ENCODE measurements at regions not wholly inside any gene's neighbourhood (a gene's known extent, or its start where the extent isn't known, plus 50 kb on each side); places are given as distances from the start of the nearest gene placed in this dataset.

DNA sequence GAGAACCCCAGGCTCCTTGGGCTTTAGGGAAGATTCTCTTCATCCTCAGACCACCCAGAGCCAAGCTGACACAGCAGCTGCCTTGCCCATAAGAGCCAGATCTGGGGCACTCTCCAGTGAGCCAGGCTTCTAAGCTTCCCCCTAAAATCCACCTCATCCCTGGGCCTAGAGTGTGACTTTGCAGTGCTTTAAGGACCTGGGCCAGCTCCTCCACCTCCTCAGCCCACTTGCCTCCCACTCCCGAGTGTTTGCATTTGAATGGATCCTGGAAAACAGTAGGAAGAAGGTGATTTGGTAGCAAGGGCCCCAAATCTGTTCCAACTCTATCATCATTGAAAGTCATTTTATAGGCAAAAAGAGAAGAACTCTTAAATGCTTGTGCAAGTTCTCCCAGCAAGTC is 108.7 kb upstream of the UBL3 start:
- Mint-ChIP-seq H3K36me3 (no peaks in the 10 kb centered on the region), H3K27ac (no peak overlapping the region), H3K4me1 (peaks cover 36% of the 10 kb centered on the region), H3K27me3 (no peaks in the 10 kb centered on the region), H3K4me3 (no peak overlapping the region), H3K9me3 (no peaks in the 10 kb centered on the region)

DNA sequence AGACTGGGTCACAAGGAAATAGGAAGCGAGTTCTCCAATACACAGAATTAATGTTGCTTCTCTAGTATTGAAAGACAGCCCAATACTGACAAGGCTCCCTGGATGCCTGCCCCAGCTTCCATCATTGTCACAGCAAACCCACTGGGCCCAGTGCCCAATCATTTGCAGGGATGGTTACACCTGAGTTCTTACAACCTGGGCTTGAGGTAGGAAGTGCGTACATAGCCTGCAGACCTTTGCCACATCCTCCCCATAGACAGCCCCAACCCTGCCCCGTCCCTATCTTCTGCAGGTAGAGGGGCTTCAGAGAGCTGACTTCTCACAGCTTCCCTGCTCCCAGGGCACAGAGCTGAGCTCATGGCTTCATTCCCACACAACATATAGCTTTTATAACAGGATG is 108.1 kb upstream of the UBL3 start:
- Mint-ChIP-seq H3K4me1 (peaks cover 42% of the 10 kb centered on the region), H3K27me3 (no peaks in the 10 kb centered on the region), H3K27ac (no peak overlapping the region), H3K36me3 (no peaks in the 10 kb centered on the region), H3K9me3 (no peaks in the 10 kb centered on the region), H3K4me3 (no peak overlapping the region)

DNA sequence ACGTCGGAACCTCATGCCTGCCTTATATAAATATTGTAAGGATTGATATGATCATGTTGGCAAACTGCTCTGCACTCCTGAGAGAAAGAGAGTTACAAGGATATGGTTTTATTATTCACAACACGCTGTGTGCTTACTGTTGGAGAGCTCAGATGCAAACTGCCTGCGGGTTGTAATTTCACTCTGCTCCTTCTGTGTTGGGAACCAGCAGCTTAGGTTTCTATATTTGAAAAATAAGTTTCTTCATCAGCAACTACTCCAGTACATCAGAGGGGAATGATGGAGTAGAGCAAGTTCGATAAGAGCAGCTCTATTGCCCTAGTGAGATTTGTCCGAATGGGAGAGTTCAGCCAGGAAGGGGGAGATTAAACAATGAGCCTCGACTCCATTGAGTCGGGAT is 106.9 kb upstream of the UBL3 start:
- H3K4me3 Mint-ChIP-seq = no peak overlapping the region
- H3K27ac Mint-ChIP-seq = no peak overlapping the region
- H3K9me3 Mint-ChIP-seq = no peaks in the 10 kb centered on the region
- H3K4me1 Mint-ChIP-seq = peaks cover 44% of the 10 kb centered on the region
- no peaks in the 10 kb centered on the region for H3K36me3 Mint-ChIP-seq
- no peaks in the 10 kb centered on the region for H3K27me3 Mint-ChIP-seq

DNA sequence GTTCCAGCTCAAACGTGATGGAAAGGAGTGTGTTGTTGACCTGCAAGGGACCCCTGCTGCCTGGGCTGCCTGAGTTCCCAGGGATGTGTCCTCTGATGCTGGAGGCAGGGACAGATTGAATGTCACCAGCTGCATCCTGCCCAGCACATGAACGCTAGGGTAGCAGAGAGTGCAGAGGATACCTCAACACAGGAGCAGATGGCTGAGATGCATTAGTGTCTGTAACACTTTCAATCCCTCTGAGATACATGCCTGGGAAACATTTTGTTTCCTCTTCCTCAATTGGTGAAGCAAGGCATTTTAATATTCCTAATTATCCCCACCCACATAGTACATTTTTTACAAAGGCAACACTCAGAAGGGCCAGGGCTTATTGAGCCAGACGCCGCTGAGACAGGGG is 106.4 kb upstream of the UBL3 start:
- Mint-ChIP-seq H3K27me3 (no peaks in the 10 kb centered on the region), H3K4me1 (peaks cover 47% of the 10 kb centered on the region), H3K36me3 (no peaks in the 10 kb centered on the region), H3K4me3 (no peak overlapping the region), H3K9me3 (no peaks in the 10 kb centered on the region), H3K27ac (no peak overlapping the region)

DNA sequence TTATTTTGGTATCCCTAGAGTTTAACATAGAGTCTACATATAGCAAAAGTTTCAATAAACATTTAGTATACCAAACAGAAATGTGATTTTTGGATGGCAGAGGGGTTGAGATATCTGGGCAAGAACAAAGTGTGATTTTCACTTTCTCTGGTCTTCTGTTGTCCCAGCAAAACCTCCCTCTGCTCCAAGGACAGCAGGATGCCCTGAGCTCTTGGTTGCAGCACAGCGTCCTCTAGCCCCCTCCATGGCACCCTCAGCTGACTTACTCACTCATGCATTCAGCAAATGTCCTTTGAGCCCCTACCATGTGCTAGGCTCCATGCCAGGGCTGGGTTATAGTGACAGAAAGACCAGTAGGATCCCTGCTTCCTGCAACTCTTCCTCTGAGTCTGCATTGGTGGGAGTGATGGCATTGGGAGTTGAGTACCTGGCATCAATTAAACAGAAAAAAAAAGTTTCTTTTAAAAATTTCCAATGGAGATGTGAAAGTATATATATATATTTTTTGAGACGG is 104.8 kb upstream of the UBL3 start:
- peak overlapping the region; percentile 87 for H3K4me3 Mint-ChIP-seq
- H3K27ac Mint-ChIP-seq = no peak overlapping the region
- H3K36me3 Mint-ChIP-seq = no peaks in the 10 kb centered on the region
- no peaks in the 10 kb centered on the region for H3K27me3 Mint-ChIP-seq
- no peaks in the 10 kb centered on the region for H3K9me3 Mint-ChIP-seq
- peaks cover 48% of the 10 kb centered on the region for H3K4me1 Mint-ChIP-seq

DNA sequence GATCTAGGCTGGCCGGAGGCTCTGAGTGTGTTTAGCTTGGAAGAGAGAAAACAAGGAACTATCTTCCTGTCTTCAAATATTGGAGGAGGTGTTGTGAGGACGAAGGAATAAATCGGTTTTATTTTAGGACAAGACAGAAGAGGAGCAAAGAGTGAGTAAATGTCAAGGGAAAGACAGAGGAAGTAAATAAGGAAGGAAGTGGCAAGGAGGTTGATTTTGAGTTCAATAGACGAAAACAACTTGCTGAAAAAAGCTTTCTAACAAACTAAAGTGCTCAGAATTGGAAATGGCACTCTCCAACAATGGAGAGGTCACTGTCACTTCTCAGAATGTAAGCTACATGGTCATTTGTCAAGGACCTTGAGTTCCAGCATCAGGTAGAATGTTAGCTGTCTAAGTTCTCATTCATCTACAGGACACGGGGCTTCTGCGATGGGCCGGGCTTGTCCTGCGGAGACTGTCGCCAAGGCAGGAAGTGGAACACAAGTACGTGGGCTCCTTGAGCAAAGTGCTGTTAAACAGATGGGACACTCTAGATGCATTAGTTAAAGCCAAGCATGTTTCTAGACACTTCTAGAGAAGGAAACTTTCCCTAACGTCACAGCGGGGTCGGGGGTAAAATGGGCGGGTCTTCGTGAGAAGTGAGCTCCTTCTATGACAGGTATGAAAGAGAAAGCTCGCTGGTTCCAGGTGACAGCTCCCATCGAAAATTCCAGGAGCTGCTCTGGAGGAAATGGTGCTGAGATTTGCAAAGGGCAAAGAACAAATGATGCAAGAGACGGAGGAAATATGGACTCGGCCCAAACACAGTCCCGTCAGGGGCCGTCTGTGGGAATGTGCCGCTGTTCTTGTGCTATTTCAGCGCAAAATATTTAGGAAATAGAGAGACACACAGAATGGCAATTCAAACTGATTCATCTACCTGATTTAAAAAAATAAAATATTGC is 103.9 kb upstream of the UBL3 start:
- H3K9me3 Mint-ChIP-seq = no peaks in the 10 kb centered on the region
- peak overlapping the region; percentile 88 for H3K27ac Mint-ChIP-seq
- no peaks in the 10 kb centered on the region for H3K27me3 Mint-ChIP-seq
- H3K4me3 Mint-ChIP-seq = peak overlapping the region; percentile 87
- H3K36me3 Mint-ChIP-seq = no peaks in the 10 kb centered on the region
- peaks cover 44% of the 10 kb centered on the region for H3K4me1 Mint-ChIP-seq

DNA sequence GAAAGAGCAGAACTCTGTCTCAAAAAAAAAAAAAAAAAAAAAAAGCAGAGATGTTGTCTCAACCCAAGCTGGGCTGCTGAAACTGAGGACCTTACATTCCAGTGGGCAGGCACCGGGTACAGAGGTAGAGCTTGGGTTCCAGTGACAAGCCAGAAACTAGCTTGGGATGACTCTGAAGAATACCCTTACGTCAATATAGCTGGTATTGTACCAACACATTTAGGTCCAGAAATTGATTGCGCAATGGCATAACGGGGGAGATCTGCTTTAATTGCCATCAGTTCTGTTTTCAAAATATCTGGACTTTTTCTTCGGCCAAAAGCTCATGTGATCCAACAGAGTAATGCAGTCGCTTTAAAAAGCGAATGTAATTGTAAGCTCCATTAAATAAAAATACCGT is 103.1 kb upstream of the UBL3 start:
- Mint-ChIP-seq H3K4me3 (peak overlapping the region; percentile 87), H3K36me3 (no peaks in the 10 kb centered on the region), H3K27me3 (no peaks in the 10 kb centered on the region), H3K4me1 (peaks cover 41% of the 10 kb centered on the region), H3K9me3 (no peaks in the 10 kb centered on the region), H3K27ac (peak overlapping the region; percentile 88)

DNA sequence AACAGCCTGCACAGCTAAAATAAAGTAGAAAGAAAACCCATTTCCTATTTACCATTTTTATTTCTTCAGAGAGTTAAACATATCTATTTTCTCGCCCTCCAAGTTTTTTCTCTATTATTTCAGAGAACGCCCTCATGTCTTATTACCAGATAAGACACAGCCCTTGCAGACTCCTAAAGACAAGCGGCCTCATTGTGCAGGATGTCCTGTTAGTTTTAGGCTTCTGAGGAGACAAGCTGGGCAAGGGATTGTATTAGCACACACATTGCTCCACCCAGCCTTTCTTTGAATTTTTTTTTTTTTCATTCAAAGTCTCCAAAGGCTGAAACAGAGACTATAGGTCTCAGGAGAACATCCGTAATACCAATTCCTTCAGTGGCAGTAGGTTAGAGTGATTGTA is 101.8 kb upstream of the UBL3 start:
- peaks cover 29% of the 10 kb centered on the region for H3K4me1 Mint-ChIP-seq
- no peaks in the 10 kb centered on the region for H3K27me3 Mint-ChIP-seq
- no peak overlapping the region for H3K4me3 Mint-ChIP-seq
- no peaks in the 10 kb centered on the region for H3K9me3 Mint-ChIP-seq
- no peak overlapping the region for H3K27ac Mint-ChIP-seq
- no peaks in the 10 kb centered on the region for H3K36me3 Mint-ChIP-seq

DNA sequence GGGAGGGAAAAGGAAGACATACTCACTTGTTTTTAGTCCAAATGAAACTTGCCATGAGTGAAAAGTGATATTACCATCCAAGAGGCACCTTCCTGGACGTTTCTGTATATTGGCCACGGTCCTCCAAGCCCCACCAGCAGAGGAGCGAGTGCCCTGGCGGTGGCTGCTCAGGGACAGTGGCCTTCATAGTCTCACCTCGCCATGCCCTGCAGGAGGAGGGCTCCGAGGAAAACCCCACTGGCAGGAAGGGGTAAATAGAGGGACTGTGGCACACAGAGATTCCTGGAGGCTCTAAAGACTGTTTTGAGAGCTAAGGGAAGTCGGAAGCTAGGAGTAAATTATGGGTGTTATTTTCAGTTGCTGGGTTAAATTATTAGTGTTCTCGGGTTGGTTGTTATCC is 98.4 kb upstream of the UBL3 start:
- Mint-ChIP-seq H3K4me3 (no peak overlapping the region), H3K4me1 (peaks cover 9% of the 10 kb centered on the region), H3K36me3 (no peaks in the 10 kb centered on the region), H3K27me3 (no peaks in the 10 kb centered on the region), H3K27ac (peak overlapping the region; percentile 75), H3K9me3 (no peaks in the 10 kb centered on the region)

DNA sequence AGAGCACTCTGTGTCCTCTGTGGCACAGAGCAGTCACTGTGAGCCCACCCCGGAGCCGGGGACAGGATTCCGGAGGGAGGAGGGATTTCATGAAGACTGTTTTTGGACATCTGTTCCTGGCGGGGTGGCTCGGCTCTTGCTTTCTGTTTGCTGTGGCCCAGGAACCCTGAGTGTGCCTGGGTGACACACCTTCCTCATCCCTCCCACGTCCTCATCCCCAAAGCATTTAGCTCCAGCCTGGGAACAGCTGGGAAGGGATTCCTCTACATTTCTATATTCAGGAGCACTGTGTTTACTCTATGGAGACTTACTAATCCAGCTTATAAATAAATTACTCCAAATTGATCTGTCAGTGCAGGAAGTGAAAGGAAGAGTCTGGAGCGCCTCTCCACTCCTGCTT is 97.8 kb upstream of the UBL3 start:
- Mint-ChIP-seq H3K36me3 (no peaks in the 10 kb centered on the region), H3K4me3 (no peak overlapping the region), H3K9me3 (no peaks in the 10 kb centered on the region), H3K27ac (no peak overlapping the region), H3K4me1 (peaks cover 7% of the 10 kb centered on the region), H3K27me3 (no peaks in the 10 kb centered on the region)

DNA sequence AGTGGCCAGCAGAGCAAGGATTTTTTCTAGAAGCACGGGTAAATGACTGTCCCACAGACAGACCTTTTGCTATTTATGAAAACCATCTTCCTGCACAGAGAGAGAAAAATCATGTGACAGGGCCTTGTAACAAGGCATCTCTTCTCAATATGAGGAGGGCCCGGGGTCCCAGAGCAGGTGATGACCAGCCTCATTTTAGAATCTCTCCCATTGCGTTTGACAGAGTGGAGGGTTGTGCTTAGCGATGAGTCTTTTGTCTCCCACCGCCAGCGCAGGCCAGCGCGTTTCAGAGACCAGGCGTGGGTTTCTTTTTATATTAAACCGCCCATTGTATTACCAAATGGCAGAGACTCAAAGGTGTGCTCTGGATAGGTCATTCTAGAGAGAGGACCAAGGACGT is 97.4 kb upstream of the UBL3 start:
- H3K4me3 Mint-ChIP-seq = no peak overlapping the region
- no peaks in the 10 kb centered on the region for H3K36me3 Mint-ChIP-seq
- no peak overlapping the region for H3K27ac Mint-ChIP-seq
- no peaks in the 10 kb centered on the region for H3K27me3 Mint-ChIP-seq
- no peaks in the 10 kb centered on the region for H3K9me3 Mint-ChIP-seq
- H3K4me1 Mint-ChIP-seq = peaks cover 9% of the 10 kb centered on the region

DNA sequence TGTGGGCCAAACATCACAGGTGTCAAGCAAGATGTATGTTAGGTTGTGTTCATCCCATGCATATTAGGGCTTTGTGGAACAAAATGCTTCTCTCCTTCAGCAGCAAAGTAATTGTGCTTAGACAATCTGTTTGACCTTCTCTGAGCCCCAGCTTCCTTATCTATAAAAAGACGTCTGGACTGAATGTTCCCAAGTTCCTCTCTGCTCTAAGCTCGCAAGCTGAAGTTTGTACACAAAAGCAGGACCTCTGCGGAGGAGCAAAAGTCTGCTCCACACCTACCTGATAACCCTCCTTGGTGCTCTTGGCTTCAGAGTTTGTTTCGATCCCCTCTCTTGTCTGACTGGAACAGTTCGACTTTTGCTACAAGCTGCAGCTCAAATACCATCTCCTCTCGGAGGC is 95.7 kb upstream of the UBL3 start:
- H3K4me3 Mint-ChIP-seq = no peak overlapping the region
- H3K27ac Mint-ChIP-seq = no peak overlapping the region
- no peaks in the 10 kb centered on the region for H3K9me3 Mint-ChIP-seq
- no peaks in the 10 kb centered on the region for H3K27me3 Mint-ChIP-seq
- peaks cover 4% of the 10 kb centered on the region for H3K4me1 Mint-ChIP-seq
- H3K36me3 Mint-ChIP-seq = no peaks in the 10 kb centered on the region

DNA sequence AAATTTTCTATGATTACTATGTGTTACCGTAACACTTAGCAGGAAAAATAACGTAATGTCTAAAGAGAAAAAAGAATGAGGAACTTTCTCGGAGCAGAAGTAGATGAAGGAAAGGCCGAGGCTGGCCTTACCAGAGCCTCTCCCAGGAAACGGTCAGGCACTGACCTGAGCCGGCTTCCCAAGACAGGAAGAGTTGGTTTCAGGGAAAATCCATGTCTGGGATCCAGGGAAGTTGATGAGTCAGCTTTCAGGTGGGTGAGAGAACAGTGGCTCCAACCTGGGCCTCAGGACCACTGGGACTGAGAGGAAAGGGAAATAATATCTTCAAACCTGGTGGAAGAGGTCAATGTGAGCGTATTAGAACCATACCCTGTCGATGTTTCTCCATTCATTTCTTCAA is 93.3 kb upstream of the UBL3 start:
- no peaks in the 10 kb centered on the region for H3K36me3 Mint-ChIP-seq
- H3K27me3 Mint-ChIP-seq = no peaks in the 10 kb centered on the region
- H3K27ac Mint-ChIP-seq = no peak overlapping the region
- H3K4me1 Mint-ChIP-seq = peaks cover 8% of the 10 kb centered on the region
- no peak overlapping the region for H3K4me3 Mint-ChIP-seq
- H3K9me3 Mint-ChIP-seq = no peaks in the 10 kb centered on the region

DNA sequence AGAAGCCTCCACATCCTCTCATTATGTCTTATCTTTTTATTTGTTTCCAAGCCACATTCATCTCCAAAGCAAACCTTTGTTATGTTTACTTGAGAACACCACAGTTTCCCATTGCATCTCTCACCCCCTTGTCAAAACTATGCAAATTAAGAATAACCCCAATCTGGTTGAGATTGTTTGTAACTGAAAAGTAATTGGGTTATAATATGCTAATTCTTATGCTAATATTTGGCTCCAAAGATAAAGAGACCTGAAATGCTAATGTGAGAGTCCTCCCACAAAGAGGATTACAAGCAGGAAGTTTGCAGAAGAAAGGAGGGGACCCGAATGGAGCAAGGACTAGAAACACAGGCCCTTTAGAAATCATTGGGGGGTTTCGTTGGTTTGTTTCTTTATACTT is 92.9 kb upstream of the UBL3 start:
- Mint-ChIP-seq H3K4me3 (no peak overlapping the region), H3K27ac (no peak overlapping the region), H3K36me3 (no peaks in the 10 kb centered on the region), H3K9me3 (no peaks in the 10 kb centered on the region), H3K4me1 (peaks cover 10% of the 10 kb centered on the region), H3K27me3 (no peaks in the 10 kb centered on the region)

DNA sequence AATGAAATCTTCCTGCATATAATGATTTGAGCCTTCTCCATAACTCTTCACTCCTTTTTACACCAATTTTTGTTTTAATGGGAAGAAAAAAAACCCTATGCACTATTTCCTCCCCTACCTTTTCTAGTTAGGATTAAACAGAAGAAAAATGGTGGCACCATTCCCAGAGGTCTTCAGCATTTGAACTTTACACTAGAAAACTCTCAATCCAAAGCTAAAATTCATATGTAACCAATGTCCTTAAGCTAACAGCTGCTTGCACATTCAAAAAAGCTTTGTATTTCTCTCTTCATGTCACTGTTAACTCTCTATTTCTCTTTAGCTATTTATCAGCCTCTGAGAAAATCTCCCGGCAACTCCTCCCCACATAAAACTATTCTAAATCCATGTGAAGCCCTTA is 90.3 kb upstream of the UBL3 start:
- H3K4me3 Mint-ChIP-seq = no peak overlapping the region
- H3K9me3 Mint-ChIP-seq = no peaks in the 10 kb centered on the region
- peaks cover 34% of the 10 kb centered on the region for H3K4me1 Mint-ChIP-seq
- no peak overlapping the region for H3K27ac Mint-ChIP-seq
- H3K27me3 Mint-ChIP-seq = no peaks in the 10 kb centered on the region
- no peaks in the 10 kb centered on the region for H3K36me3 Mint-ChIP-seq

DNA sequence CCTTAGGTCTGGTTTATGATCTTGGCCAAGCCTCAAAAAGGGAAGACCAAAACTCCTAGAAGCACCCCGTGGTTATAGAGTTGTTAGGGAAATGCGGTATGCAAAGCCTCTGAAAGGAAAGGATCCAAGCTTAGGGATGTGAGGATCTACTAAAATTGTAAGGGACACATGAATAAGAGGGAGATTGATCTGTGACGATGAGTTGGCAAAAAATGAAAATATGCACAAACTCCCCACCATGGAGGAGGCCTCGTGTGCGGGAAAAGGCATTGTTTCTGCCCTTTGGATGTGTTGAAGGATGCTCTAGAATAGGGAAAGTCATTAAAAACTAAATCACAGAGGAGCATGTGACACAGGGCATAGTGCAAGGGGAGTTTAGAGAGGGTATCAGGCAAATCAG is 88.7 kb upstream of the UBL3 start:
- no peak overlapping the region for H3K4me3 Mint-ChIP-seq
- H3K27ac Mint-ChIP-seq = no peak overlapping the region
- H3K4me1 Mint-ChIP-seq = peaks cover 47% of the 10 kb centered on the region
- H3K9me3 Mint-ChIP-seq = no peaks in the 10 kb centered on the region
- no peaks in the 10 kb centered on the region for H3K36me3 Mint-ChIP-seq
- H3K27me3 Mint-ChIP-seq = no peaks in the 10 kb centered on the region

DNA sequence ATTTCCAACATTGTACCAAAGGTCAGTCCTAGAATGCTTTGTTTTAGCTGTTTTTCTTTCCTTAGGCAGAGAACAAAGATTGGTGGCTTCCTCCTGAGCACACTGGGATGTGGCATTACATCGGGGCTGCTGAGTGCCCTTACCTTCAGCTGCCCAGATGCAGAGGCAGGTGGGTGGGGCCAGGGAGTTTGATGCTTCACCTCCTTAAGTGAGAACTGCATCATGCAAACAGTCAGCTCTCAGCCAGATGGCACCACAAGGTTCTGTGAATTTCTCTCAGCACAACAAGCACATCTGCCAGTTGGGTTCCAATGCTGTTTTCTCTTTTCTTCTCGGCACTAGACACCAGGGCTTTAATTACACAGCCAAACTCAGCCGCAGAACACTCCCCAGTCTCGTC is 87.4 kb upstream of the UBL3 start:
- Mint-ChIP-seq H3K36me3 (no peaks in the 10 kb centered on the region), H3K4me1 (peaks cover 43% of the 10 kb centered on the region), H3K9me3 (no peaks in the 10 kb centered on the region), H3K27me3 (no peaks in the 10 kb centered on the region), H3K27ac (peak overlapping the region; percentile 38), H3K4me3 (no peak overlapping the region)

All from activated naive CD4-positive, alpha-beta T cell treated with anti-CD3 and anti-CD28 coated beads, Interleukin-2, amount 50 U/mL, for 24 hours (primary cell).